ENCODE measurements at regions not wholly inside any gene's neighbourhood (a gene's known extent, or its start where the extent isn't known, plus 50 kb on each side); places are given as distances from the start of the nearest gene placed in this dataset.

DNA sequence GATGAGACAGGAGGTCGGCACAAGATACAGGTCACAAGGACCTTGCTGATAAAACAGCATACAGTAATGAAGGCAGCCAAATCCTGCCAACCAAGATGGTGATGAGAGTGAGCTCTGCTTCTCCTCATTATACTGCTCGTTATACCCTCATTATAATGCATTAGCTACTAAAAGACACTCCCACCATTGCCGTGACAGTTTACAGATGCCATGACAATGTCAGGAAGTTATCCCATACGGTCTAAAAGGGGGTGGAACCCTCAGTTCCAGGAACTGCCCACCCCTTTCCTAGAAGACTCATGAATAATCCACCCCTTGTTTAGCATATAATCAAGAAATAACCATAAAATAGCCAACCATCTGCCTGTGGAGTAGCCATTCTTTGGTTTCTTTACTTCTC is 224.2 kb downstream of the RBM43 start:
- FAIRE-seq = no peak

DNA sequence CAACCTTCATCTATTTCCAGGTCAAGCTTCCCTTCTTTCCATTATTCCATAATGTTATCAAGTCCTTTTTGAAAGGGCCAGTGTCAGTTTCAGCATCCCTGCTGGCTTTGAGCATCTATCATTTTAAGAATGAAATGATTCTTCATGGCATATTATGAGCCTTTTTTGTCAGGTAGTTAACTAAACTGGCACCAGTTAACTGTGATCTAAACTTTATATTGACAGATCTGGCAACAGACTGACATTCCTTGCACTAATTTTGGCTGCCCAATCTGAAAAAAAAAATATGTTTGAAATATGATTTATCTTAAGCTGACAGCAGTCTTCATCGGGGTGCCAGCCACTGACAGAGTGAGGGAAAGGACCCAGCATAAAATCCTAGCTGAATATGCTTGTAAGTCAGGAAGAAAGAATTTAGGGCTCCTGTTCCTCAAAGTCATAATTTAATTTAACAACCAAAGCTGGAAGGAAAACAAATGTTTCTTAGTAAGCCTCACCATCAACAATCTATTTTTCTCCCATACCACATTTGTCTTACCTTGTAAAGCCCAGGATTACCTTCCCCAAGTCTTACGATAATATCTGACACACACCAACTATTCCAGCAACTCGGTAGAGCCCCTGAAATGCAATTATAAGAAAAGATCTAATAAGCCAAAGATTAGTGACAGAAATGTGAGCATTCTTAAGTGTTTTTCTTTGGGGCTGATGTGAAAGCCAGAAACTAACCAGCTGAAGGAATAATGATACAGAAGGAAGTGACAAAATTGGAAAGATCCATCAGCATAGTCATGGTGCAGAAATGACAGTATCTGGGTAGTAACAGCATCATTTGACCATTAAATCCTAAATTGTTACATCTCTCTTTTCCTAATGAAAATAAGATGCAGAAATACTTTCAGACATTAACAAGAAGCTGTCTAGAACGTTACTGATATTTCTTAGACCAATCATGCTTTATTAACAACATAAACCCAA is 228.1 kb downstream of the RBM43 start:
- no peak for DNase-seq (ENCODE audit: insufficient read length, low spot score)
- no peak for FAIRE-seq

More for the DNA sequence above, 224.2 kb downstream of the RBM43 start:
- no peak for DNase-seq (ENCODE audit: insufficient read length, low spot score)

DNA sequence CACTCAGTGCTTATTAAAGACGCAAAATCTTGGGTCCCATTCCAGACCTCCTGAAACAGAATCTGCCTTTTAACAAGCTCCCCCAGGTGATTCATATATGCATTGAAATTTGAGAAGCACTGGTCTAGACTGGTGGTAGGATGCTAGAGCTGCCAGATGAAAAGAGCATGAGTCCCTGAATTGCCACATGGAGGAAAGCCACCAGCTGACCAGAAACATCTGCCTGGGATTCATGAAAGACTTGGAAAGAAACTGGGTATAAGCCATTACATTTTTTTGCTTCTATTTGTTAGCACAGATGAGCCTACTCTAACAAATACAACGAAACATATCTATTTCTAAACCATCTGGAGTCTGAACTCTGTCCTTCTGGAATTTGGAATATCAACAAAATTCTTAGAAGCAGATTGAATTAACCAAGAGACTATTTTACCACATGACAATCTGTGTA is 228.9 kb downstream of the RBM43 start:
- FAIRE-seq (no peak), DNase-seq (ENCODE audit: insufficient read length, low spot score) (no peak)

DNA sequence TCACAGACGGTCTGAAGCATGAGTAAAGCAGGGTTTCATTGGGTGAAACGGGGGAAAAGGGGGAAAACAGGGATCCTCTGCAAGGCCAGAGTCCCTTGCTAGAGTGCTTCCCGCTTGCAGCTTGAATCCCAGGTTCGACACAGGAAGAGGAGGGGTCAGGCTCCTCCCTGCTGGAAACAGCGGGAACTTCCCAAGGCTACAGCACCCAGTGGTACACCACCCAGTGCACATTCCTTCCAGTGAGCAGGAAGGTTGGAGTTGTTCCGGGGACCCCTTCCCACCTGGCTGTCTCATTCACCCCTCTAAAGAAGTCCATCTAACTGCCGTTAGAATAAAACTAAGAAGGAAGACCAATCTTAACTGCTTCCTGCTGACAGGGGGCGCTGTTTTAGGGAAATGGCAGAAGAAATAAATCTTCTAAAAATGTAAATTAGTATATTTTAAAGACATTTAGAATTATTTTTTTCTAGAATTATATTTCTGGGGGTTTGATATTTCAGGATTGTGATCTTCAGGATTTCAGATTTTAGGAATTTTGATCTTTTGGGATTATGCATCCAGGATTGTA is 230.9 kb downstream of the RBM43 start:
- DNase-seq (ENCODE audit: insufficient read length, low spot score) (no peak), FAIRE-seq (no peak)

DNA sequence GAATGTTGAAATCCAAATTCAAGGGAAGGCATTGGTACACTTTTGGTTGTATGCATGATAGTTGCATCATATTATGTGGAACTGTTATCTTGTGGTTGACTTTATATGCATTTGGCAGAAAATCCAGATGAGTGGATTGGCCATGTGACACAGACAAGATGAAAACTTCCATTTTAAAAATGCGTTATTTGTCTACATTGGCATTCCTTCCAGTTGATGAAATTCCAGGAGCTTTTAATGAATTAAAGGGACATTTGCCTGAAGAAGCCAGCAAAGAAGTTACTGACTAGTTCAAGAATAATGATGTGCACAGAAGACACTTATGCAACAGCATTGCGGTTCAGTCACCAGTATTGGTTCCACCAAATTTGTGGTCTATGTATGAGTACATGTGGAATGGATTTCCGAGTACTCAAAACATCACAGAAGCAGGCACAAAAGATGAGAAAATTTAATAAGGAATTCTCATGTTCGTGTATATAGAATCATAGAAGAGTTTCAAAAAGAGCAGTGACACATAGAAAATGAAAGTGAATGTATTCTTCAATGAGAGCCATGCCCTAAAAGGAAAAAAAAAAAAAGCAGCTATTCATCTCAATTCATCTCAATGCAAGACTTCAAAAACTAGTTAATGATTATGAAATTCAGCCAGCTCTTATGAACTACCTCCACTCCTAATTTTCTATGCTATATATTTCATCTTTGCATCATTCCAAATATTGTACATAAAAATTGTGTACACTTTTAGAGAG is 232.1 kb downstream of the RBM43 start:
- FAIRE-seq (no peak), DNase-seq (ENCODE audit: insufficient read length, low spot score) (no peak)

GRCh38 chr2:151028691-151029176 is 232.9 kb downstream of the RBM43 start:
- no peak for DNase-seq (ENCODE audit: insufficient read length, low spot score)
- FAIRE-seq = no peak

- no peak for DNase-seq (ENCODE audit: insufficient read length, low spot score)
- FAIRE-seq = no peak
Observed at GRCh38 chr2:151027151-151027550, 234.5 kb downstream of the RBM43 start.

DNA sequence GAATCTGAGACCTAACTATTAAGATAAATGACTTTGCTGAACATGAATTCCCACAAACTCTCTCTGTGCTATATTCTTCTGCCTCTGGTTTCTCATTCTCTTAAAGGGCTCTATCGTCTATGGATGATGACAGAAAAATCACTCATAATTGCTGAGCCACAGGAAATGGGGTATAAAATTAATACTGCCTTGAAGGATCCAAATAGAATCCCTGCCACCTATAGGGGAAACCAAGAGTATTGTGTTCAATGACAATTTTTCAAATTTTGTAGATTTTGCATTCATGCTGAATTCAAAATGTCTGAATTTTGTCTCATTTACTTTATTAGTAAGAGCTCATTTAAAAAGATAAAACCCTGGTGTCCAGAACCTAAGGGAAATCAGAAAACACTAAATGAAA is 235.8 kb downstream of the RBM43 start:
- FAIRE-seq (no peak), DNase-seq (ENCODE audit: insufficient read length, low spot score) (no peak)

DNA sequence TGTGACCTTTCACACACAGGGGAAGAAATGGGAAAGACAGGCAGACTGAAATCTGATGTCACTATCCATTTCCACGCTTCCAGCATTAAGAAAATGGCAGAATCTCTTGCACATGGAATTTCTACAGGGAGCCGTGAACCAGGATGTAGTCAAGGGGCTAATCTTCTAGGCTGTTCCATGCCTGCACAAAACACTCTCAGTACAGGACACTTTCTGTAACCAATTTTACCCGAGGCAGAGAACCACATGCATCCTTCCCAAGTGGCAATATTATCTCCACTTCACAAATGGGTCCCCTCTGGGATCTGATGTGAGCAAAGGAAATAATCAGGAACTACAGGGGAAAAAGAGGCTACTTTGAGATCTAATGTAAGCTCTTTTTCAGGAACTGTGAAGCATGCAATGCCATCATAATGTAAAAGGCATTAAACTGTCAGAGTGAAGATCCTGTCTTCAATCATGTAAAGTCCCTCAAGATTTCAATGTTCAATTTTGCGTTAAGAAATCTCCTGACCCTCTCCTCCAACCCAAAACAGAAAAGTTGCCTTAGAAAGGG is 236.9 kb downstream of the RBM43 start:
- no peak for FAIRE-seq
- no peak for DNase-seq (ENCODE audit: insufficient read length, low spot score)

GRCh38 chr2:151021747-151022452 is 239.8 kb downstream of the RBM43 start:
- FAIRE-seq = no peak

GRCh38 chr2:151020411-151020810 is 241.3 kb downstream of the RBM43 start:
- DNase-seq (ENCODE audit: insufficient read length, low spot score) (no peak), FAIRE-seq (no peak)

More at GRCh38 chr2:151021747-151022452, 239.8 kb downstream of the RBM43 start:
- DNase-seq (ENCODE audit: insufficient read length, low spot score) = no peak

- FAIRE-seq = no peak
- DNase-seq (ENCODE audit: insufficient read length, low spot score) = no peak
Observed at GRCh38 chr2:151009437-151010175, 252.1 kb downstream of the RBM43 start.

DNA sequence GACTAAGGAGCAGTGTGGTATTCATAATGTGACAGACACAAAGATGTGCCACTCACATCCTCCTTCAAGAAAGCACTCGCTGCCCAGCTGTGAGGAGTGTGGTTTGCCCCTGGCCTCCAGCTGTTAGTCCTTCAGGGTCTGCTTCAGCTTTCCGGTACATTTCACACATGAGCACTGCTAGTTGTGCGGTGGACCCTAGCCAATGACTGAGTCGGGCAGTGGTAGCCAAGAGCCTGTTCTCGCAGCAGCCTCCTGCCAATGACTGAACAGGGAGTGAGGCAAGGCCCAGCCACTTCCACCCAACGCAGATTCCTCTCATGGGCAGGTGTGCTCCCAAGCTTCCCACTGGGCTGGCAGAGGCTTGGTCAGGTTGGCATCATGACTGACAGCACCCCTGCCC is 254.3 kb downstream of the RBM43 start:
- FAIRE-seq = no peak
- DNase-seq (ENCODE audit: insufficient read length, low spot score) = no peak

DNA sequence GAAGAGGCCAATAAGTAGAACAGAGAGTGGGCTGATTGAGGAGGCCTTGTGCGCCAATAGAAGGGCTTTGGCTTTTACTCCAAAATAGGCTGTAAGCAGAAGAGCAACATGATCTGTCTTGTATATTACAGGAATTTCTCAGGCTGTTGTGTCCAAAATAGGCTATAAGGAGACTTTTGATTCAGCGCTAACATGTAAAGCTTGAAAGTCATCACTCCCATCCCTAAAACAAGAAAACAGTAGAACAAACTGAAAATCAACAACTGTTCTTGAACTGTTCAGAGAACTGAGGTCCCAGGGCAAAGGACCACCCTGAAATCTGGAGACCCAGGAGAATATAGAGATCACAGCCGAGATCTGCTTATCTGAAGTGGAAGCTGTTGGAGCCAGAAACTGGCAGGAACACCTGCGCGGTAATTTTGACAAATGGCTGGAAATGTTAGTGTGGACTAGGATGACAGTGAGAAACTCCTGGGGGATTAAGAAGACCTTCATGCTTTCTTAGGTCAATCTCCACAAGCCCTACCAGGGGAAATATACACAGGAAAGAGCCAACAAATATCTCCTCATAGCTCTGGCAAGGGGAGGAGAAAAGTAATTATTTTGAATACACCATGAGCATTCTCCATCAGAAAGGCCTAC is 258.6 kb downstream of the RBM43 start:
- FAIRE-seq (no peak), DNase-seq (ENCODE audit: insufficient read length, low spot score) (no peak)

DNA sequence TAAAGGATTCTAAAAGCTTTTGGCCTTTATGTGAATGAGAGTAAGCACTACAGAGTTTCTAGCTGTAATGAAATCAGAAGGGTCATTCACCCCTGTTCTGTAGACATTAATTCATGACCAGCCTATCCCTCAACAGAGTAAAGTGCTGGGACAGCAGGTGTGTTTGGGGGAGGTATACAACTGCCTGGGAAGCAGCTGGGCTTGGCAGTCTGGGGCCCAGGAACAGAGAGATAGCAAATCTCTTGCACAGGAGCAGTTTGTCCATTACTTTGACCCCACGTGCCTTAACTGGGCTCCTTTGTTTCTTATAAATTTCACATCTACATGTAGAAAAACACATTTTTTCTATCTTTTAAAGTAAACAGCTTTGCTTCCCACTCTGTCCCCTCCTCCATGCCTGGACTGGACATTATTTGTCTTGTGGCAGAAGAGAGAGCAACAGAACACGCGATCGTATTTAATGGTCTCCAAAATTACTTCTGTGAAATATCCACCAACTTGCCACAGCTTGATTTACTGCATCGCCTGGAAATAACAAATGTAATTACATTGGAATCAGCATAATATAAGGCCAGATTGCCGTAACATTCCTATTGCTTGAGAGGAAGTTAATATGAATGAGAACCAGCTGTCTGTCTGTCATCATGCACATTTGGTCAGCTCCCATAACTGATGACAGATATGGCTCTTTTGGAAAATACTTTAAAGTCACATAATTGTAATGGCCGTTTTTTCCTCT is 263.8 kb downstream of the RBM43 start:
- peak; percentile 71 for FAIRE-seq
- DNase-seq (ENCODE audit: insufficient read length, low spot score) = no peak

DNA sequence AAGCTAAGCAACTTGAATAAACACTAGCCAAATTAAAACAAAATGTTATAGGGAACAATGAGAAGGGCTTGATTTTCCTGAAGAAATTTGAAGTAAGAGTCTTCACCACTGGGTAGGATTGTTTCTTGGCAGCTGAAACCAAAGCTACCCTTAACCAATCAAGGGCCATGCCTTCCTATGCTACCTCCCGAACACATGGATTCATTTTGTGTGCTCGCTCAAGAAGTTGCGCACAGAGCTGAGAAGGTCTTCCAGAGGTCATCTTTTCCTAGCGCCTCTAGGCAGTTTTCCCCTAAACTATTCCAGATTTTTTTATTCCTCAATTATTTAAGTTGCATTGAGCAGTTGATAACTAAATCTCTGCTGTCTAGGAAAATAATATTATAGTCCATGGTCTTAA is 264.6 kb downstream of the RBM43 start:
- no peak for DNase-seq (ENCODE audit: insufficient read length, low spot score)
- FAIRE-seq = no peak

DNA sequence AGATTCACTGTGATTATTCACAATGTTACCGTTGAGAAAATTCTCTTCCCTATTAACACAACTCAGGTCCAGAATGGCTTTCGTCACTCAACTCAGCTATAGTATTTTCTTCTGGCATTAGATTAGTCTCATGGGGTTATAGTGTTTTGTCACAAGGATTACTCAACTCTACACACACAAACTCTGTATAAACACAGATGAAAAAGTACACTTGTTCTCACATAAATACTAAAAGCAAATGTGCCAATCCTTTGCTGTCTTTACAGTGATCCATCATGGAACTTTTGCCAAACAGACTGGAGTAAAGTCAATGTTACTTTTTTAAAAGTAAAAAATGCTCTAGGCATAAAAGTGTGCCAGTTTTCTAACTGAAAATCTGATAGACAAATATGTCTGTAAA is 267.6 kb downstream of the RBM43 start:
- no peak for DNase-seq (ENCODE audit: insufficient read length, low spot score)
- no peak for FAIRE-seq

GRCh38 chr2:150989969-150990368 is 271.7 kb downstream of the RBM43 start:
- DNase-seq (ENCODE audit: insufficient read length, low spot score) = no peak
- FAIRE-seq = no peak
